ENCODE measurements at regions not wholly inside any gene's neighbourhood (a gene's known extent, or its start where the extent isn't known, plus 50 kb on each side); places are given as distances from the start of the nearest gene placed in this dataset.

- H3K9me3 ChIP-seq (ENCODE audit: low read length): peaks cover 18% of the 10 kb centered on the region; the same call in 1 of the 2 replicates
- no peaks in the 10 kb centered on the region for H3K9me2 ChIP-seq (ENCODE audit: insufficient read depth, low read length)
- TF ChIP-seq EZH2phosphoT487 (IDR thresholded peaks at IDR 0.05; ENCODE audit: borderline replicate concordance, low read depth, low read length) (no peak), CTCF (conservative IDR thresholded peaks at IDR 0.05; ENCODE audit: low read length) (no peak)
- H4K20me1 ChIP-seq (ENCODE audit: insufficient read depth, low read length): no peaks in the 10 kb centered on the region
- H3K27ac ChIP-seq (ENCODE audit: low read depth, low read length, poor library complexity, severe bottlenecking): no peak overlapping the region
- H3K4me1 ChIP-seq (ENCODE audit: insufficient read depth, low read length, poor library complexity, severe bottlenecking): peaks cover 16% of the 10 kb centered on the region
- H3K79me2 ChIP-seq (ENCODE audit: insufficient read depth, low read depth, low read length): no peaks in the 10 kb centered on the region
- no peak overlapping the region for H3K4me3 ChIP-seq (ENCODE audit: low read depth, low read length, poor library complexity, severe bottlenecking)
- ChIA-PET CTCF (ENCODE audit: unreplicated experiment) (interaction anchor here (0.6 to 0.9 kb wide), 2 partner anchors 9 to 51 kb away, joined by 3 to 4 read pairs; no protein-coding TSS in a partner anchor), POLR2A (interaction anchor here (0.6 to 1.0 kb wide), 3 partner anchors 9 to 15 kb away, joined by 3 to 5 read pairs (median 3); no protein-coding TSS in a partner anchor)
- BruUV-seq (replicated peaks): no TSS peak
- H2AFZ ChIP-seq (ENCODE audit: low read length): no peak overlapping the region
- no peak overlapping the region for H3K4me2 ChIP-seq (ENCODE audit: low read length)
- intact Hi-C loops (cut with micrococcal nuclease; ENCODE audit: unreplicated experiment): no loop called here
- DNase-seq (ENCODE audit: low spot score): no peak
- no peaks in the 10 kb centered on the region for H3K36me3 ChIP-seq (ENCODE audit: insufficient read depth, low read length)
Observed at GRCh38 chr6:15892369-15892768, 229.5 kb upstream of the DTNBP1 start.

- Histone ChIP-seq H3K4me3 (ENCODE audit: low read depth, low read length, poor library complexity, severe bottlenecking) (no peak overlapping the region), H3K4me2 (ENCODE audit: low read length) (no peak overlapping the region), H3K9me2 (ENCODE audit: insufficient read depth, low read length) (no peaks in the 10 kb centered on the region), H3K27ac (ENCODE audit: low read depth, low read length, poor library complexity, severe bottlenecking) (no peak overlapping the region), H3K36me3 (ENCODE audit: insufficient read depth, low read length) (no peaks in the 10 kb centered on the region), H3K9me3 (ENCODE audit: low read length) (peaks cover 17% of the 10 kb centered on the region; the same call in 1 of the 2 replicates), H3K4me1 (ENCODE audit: insufficient read depth, low read length, poor library complexity, severe bottlenecking) (peaks cover 13% of the 10 kb centered on the region), H4K20me1 (ENCODE audit: insufficient read depth, low read length) (no peaks in the 10 kb centered on the region), H2AFZ (ENCODE audit: low read length) (no peak overlapping the region), H3K79me2 (ENCODE audit: insufficient read depth, low read depth, low read length) (no peaks in the 10 kb centered on the region)
- POLR2A ChIA-PET: interaction anchor here (1.8 to 3.2 kb wide), 2 partner anchors 13 to 17 kb away, joined by 6 to 26 read pairs; no protein-coding TSS in a partner anchor
- intact Hi-C loops (cut with micrococcal nuclease; ENCODE audit: unreplicated experiment): loop anchor here (10.0 kb wide), 1 partner anchor 194 kb away; no protein-coding TSS in a partner anchor
- DNase-seq (ENCODE audit: low spot score): no peak
- no peak for TF ChIP-seq CTCF (conservative IDR thresholded peaks at IDR 0.05; ENCODE audit: low read length)
- no peak for TF ChIP-seq EZH2phosphoT487 (IDR thresholded peaks at IDR 0.05; ENCODE audit: borderline replicate concordance, low read depth, low read length)
- CTCF ChIA-PET (ENCODE audit: unreplicated experiment): no interaction called here
- BruUV-seq (replicated peaks): no TSS peak
Observed at GRCh38 chr6:15888798-15889772, 226.3 kb upstream of the DTNBP1 start.

All from OCI-LY7 (cell line).